ENCODE measurements at regions not wholly inside any gene's neighbourhood (a gene's known extent, or its start where the extent isn't known, plus 50 kb on each side); places are given as distances from the start of the nearest gene placed in this dataset.

DNA sequence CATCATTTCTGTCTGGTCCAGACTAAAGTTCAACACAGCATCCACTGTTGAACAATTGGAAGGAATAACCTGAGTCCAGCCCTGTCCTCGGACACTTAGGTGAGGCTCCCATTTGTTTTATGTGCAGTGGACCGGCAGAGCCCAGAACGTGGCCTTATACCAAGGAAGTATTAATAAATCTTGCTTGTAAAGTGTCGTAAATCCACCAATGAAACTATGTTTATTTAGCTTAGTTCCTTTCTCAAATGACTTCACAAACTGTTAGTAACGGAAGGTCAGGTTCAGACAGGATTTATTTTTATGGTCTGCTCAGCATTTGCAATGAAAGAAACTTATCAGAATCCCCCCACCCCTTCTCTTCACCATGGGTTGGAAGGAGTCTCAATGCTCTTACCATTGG lies 149.5 kb downstream of the PCSK1 start:
- intact Hi-C loops (cut with DNase I, micrococcal nuclease), result no loop called here
- Histone ChIP-seq H3K4me1 (ENCODE audit: insufficient read depth, low read length) (no peaks in the 10 kb centered on the region), H3K9me3 (ENCODE audit: control insufficient read depth in 1 of 2, insufficient read depth in 1 of 2, low read length in 2 of 2) (no peaks in the 10 kb centered on the region), H3K4me3 (ENCODE audit: low read length) (no peak overlapping the region), H3K36me3 (ENCODE audit: insufficient read depth, low read length) (no peaks in the 10 kb centered on the region), H3K27ac (ENCODE audit: low read depth in 1 of 2, low read length in 2 of 2) (no peak overlapping the region), H3K27me3 (ENCODE audit: control insufficient read depth in 1 of 2, insufficient read depth in 2 of 2, low read length in 2 of 2) (no peaks in the 10 kb centered on the region)
- Mint-ChIP-seq H3K9me3 (no peaks in the 10 kb centered on the region), H3K4me1 (ENCODE audit: low read depth) (peaks cover 7% of the 10 kb centered on the region), H3K36me3 (ENCODE audit: low read depth) (no peaks in the 10 kb centered on the region), H3K27me3 (peaks cover 42% of the 10 kb centered on the region), H3K27ac (no peak overlapping the region), H3K4me3 (no peak overlapping the region)
- CTCF ChIA-PET, result no interaction called here
- DNase-seq, result no peak
- TF ChIP-seq, protein P1, sequence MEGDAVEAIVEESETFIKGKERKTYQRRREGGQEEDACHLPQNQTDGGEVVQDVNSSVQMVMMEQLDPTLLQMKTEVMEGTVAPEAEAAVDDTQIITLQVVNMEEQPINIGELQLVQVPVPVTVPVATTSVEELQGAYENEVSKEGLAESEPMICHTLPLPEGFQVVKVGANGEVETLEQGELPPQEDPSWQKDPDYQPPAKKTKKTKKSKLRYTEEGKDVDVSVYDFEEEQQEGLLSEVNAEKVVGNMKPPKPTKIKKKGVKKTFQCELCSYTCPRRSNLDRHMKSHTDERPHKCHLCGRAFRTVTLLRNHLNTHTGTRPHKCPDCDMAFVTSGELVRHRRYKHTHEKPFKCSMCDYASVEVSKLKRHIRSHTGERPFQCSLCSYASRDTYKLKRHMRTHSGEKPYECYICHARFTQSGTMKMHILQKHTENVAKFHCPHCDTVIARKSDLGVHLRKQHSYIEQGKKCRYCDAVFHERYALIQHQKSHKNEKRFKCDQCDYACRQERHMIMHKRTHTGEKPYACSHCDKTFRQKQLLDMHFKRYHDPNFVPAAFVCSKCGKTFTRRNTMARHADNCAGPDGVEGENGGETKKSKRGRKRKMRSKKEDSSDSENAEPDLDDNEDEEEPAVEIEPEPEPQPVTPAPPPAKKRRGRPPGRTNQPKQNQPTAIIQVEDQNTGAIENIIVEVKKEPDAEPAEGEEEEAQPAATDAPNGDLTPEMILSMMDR (IDR thresholded peaks at IDR 0.05), result no peak
- ATAC-seq (ENCODE audit: poor library complexity), result no peak
- POLR2A ChIA-PET, result interaction anchor here (0.6 kb wide), 1 partner anchor 17 kb away, joined by 3 read pairs; no protein-coding TSS in a partner anchor

DNA sequence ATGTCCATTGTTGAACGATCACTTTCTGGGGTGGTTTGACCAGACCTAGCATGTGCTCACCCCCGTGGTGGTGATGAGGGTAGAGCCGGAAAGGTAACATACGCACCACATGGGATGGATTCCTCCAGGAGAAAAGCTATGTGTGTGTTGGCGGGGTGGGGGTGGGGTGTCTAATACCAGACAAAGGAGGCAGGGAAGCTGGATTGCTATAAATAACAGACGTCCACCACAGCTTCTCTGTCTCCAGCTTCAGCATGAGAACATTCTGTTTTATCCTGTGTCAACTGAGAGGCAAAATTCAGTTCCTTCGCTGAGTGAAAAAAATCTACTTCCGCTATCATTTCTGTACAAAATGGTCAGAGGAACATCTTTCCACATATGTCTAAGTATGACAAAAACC lies 151.0 kb downstream of the PCSK1 start:
- DNase-seq, result no peak
- Histone ChIP-seq H3K27me3 (ENCODE audit: control insufficient read depth in 1 of 2, insufficient read depth in 2 of 2, low read length in 2 of 2) (no peaks in the 10 kb centered on the region), H3K4me1 (ENCODE audit: insufficient read depth, low read length) (no peaks in the 10 kb centered on the region), H3K4me3 (ENCODE audit: low read length) (no peak overlapping the region), H3K36me3 (ENCODE audit: insufficient read depth, low read length) (no peaks in the 10 kb centered on the region), H3K27ac (ENCODE audit: low read depth in 1 of 2, low read length in 2 of 2) (no peak overlapping the region), H3K9me3 (ENCODE audit: control insufficient read depth in 1 of 2, insufficient read depth in 1 of 2, low read length in 2 of 2) (no peaks in the 10 kb centered on the region)
- Mint-ChIP-seq H3K9me3 (no peaks in the 10 kb centered on the region), H3K4me3 (no peak overlapping the region), H3K27ac (no peak overlapping the region), H3K4me1 (ENCODE audit: low read depth) (peaks cover 7% of the 10 kb centered on the region), H3K27me3 (peaks cover 36% of the 10 kb centered on the region), H3K36me3 (ENCODE audit: low read depth) (no peaks in the 10 kb centered on the region)
- ChIA-PET POLR2A (no interaction called here), CTCF (interaction anchor here (0.8 kb wide), 1 partner anchor 10 kb away, joined by 3 read pairs; no protein-coding TSS in a partner anchor)
- TF ChIP-seq, protein P1 (IDR thresholded peaks at IDR 0.05), result no peak
- intact Hi-C loops (cut with DNase I, micrococcal nuclease), result no loop called here
- ATAC-seq (ENCODE audit: poor library complexity), result no peak

DNA sequence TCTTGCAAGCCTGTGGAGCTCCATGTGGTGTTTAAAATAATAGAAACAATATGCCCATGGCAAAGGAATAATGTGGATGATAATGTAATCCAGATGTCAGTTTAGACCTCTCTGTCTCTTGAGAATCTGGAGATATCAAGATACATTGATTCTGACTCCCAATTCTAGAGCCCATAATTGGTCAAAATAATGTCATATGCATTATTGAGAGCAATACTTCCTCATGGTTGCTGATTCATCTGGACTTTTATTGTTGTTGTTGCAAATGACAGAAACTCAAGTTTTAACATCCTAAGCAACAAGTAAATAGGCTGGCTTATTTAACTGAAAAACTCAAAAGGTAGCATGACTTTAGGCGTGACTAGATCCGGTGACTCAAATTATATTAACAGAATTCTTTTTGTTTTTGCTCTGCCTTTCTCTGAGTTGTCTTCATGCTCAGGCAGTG lies 152.1 kb downstream of the PCSK1 start:
- ChIA-PET POLR2A (no interaction called here), CTCF (no interaction called here)
- TF ChIP-seq, protein P1 (IDR thresholded peaks at IDR 0.05), result no peak
- Mint-ChIP-seq H3K9me3 (no peaks in the 10 kb centered on the region), H3K27ac (no peak overlapping the region), H3K36me3 (ENCODE audit: low read depth) (no peaks in the 10 kb centered on the region), H3K27me3 (peaks cover 31% of the 10 kb centered on the region), H3K4me1 (ENCODE audit: low read depth) (peaks cover 7% of the 10 kb centered on the region), H3K4me3 (no peak overlapping the region)
- intact Hi-C loops (cut with DNase I, micrococcal nuclease), result no loop called here
- Histone ChIP-seq H3K36me3 (ENCODE audit: insufficient read depth, low read length) (no peaks in the 10 kb centered on the region), H3K4me1 (ENCODE audit: insufficient read depth, low read length) (no peaks in the 10 kb centered on the region), H3K4me3 (ENCODE audit: low read length) (no peak overlapping the region), H3K27ac (ENCODE audit: low read depth in 1 of 2, low read length in 2 of 2) (no peak overlapping the region), H3K27me3 (ENCODE audit: control insufficient read depth in 1 of 2, insufficient read depth in 2 of 2, low read length in 2 of 2) (no peaks in the 10 kb centered on the region), H3K9me3 (ENCODE audit: control insufficient read depth in 1 of 2, insufficient read depth in 1 of 2, low read length in 2 of 2) (no peaks in the 10 kb centered on the region)
- ATAC-seq (ENCODE audit: poor library complexity) (no peak), DNase-seq (no peak)

Data from CD4-positive, alpha-beta T cell (primary cell).